HL-60/S4 (cell line): ENCODE measurements at regions not wholly inside any gene's neighbourhood (a gene's known extent, or its start where the extent isn't known, plus 50 kb on each side); places are given as distances from the start of the nearest gene placed in this dataset.
"Not testable (repeated sequence)": the region's sequence is repeated elsewhere in the genome, so short reads cannot be mapped to it uniquely, and the experiment has no call there.

Experiments
- in situ Hi-C: fragments of 300-500 bp; cut with MboI; formaldehyde crosslinking; loops from 2 replicates; pipeline ENCODE4 v1.14.3; 2022; ENCODE audit warnings: low sequenced_read_pairs

DNA sequence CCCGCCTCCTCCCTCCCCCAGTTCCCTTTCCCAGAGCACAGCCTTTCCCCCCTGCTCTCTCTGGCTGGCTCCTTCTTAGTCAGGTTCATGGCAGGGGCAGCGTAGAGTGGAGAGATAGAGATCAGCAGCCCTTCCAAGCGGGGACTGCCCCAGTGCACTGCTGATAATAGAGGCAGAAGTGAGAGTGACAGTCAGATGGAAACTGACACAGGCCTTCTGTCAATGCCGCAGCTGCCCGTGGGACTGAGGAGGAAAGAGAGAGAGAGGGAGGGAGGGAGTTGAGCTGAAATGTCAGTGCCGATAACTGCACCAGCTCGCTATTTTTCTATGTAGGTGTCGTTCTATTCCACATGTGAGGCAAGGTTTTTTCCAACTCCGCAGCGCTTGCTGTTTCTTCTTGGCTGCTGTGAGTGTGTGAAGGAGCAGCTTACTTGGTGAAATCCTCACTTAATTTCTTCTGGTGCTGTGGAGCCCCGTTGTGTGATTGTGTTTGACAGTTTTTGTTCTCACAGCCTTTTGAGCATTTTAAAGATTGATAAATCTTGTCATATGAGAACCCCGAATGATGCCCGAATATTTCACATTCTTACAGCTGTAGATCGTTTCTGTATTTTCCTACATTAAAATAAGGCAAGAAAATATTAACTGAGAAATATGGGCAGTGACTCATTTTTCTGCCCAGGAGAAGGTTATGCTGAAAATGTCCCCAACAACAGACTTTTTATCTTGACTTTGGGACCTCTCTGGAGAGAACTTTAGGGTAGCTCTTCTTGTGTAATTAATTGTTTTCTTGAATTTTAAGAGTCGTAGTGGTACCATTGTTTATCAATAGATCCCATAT lies 386.4 kb upstream of the MMS22L start:
- in situ Hi-C loops: no loop called here

DNA sequence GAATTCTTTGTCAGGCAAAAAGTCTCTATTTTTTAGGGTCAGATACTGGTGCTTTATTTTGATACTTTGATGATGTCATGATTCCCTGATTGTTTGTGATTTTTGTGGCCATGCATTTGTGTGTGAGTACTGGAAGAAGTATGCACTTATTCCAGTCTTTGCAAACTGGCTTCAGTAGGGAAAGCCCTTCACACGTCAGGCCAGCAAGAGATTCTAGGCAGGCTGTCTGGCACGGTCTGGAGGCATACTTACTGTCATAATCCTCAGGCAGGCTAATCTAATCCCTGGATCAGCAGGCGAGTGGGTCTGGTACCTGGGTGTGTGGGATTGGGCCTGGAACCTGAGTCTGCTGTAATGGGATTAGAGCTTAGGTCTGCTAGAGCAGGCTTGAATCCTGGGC lies 391.8 kb upstream of the MMS22L start:
- in situ Hi-C loops: no loop called here

DNA sequence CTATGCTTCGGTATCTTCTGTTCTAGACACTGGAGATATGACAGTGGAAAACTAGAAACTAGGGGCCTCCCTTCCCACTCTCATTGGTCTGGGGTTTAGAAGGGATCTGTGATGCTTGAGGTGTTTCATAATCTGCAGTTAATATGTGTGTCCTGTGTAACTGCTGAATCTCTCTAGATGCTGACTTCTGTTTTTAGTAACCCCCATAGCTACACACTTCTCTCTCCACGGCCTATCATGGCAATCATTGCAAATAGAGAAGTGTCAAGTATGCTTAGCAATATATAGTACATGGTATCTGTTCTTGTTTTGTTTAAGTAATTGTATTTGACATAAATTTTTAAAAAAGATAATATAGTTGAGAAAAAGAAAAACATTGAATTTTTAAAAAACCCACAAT lies 394.6 kb upstream of the MMS22L start:
- in situ Hi-C loops: no loop called here

DNA sequence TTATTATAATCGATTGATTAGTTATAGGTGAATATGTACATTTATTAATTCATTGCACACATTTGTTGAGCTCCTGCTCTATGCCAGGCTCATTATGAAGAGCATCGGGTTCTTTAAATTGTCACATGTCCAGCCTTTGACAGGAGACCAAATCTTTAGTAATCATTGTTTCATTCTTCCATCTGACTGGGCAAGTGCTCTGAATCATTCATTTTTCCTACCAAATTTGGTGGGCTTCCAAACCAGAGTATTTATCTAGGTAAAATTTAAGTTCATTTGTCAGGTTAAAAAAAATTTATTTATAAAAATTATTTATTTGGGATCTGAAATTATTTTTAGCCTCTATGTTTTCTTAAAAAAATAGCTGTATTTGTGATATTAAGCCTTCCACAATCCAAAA lies 404.9 kb upstream of the MMS22L start:
- in situ Hi-C loops: no loop called here

DNA sequence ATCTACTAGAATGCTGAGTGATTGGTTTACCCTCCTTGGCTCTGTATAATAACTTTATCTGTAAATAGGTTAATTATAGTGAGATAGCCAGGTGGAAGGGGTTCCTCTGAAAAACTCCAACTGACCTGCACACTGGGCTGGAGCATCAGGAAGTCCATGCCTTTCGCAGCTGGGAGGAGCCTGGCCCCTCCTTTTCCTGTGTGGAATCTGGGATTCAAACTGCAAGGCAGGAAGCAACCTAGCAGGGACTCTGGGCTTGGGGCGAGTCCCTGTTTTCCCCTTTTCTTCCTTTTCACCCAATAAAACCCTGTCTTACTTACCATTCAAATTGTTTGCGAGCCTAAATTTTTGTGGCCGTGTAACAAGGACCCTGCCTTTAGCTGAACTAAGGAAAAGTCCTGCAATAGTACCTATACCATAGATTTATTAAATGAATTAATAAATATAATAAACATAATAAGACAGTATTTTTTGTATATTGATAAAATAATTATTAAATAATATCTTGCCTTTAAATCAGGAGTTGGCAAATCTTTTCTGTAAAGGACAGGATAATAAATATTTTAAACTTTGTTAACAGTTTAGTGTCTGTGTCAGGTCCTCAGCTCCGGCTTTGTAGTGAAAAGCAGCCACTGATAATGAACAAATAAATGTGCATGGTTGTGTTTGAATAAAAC lies 406.2 kb upstream of the MMS22L start:
- in situ Hi-C loops: no loop called here

DNA sequence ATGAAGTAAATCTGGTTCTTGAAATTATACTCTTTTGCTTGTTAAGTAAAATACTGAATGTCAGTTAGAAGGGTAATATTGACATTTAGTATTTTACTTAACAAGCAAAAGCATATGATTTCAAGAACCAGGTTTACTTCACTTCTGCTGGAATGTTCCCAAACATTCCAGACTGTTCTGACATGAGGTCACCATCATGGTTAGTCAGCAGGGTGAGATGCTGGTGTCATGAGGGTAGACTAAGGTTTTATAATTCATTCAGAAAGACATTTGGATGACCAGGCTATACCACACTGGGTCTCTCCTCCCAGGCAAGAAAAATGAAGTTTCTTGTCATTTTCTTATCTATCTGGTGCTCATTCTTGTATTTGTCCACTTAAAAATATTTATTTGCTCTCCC lies 414.4 kb upstream of the MMS22L start:
- in situ Hi-C loops: no loop called here

DNA sequence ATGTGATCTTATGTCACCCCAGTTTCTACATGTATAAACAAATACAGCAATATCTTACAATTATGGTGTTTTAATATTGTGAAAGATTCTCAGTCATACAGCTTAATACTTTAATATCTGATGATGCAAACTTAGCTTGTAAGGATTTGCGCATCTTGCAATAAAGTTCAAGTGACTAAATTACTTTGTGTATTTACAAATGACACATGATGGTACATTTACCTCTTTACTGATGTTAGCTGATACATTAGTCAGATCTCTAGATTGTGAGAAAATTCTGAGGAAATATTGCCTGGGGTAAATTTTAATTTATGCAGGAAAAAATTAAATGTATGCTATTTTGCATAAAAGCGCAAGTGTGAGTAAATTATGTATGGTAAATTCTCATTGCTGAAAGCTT lies 418.8 kb upstream of the MMS22L start:
- in situ Hi-C loops: no loop called here

DNA sequence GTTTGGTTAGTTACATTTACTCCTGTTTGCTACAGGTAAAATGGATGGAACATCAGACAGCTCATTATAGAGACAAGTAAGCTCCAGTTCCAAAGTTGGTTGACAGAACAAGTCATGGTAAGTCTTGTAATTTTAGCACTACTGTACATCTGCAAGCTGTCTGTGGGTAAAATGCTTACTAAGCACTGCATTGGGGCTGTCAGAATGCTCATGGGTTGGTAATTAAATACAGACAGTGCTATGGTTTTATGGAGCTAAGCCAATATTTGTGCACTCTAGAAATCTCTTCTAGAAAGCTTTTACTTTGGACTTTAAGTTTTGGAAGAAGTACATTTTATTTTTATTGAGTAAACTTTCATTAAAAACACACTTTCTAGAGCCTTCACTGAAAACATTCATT lies 419.2 kb upstream of the MMS22L start:
- in situ Hi-C loops: no loop called here

DNA sequence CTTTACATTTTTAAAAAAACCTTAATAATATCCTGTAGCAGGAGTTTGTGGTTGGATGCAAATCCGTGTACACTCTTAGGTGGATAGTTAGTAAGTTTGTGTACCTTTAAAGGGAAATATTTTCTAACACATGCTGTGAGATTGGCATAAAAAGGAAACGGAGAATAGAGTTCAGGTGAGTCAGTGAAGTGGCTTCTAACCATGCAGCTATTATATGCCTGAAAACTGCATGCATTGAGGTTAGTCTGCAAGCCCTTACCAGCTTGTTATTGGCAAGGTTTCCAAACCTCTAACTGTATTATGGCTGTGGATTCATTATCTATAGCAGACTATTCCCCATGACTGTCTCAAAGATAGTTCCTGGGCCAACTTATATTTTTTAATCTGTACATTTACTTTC lies 420.6 kb upstream of the MMS22L start:
- in situ Hi-C loops: no loop called here

DNA sequence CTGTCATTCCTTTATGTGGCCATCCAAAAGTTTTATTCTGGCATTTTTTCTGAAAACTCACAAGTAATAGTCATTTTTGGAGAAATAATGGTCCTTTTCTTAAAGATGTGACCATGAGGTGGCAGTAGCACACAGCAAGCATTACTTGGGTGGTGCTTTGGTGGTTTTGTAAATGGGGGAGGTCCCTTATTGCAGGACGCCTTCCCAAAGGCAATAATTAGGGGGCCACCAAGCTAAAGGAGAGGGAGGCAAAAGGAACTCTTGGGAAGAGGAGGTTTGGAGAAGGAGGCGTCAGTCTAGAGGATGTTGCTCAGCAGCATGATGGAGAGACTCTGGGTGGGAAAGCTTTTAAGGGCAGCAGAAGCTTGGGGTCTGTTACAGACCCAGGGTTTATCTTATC lies 422.6 kb upstream of the MMS22L start:
- in situ Hi-C loops: no loop called here

DNA sequence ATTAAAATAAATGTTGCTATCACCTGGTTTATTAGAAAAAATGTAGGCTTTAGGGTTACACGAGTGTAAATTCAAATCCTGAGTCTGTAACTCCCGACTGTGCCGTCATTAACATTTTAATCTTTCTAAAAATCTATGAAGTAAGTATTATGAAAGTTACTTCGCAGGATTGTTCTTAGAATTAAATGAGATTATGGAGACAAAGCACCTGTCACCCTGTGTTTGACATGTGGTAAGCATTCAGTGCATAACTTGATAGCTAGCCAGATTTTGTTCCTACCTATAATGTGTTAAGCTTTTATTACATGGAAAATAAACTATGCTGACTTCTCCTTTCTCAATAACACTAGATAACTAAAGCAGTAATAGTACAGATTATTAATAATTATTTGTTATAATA lies 429.7 kb upstream of the MMS22L start:
- in situ Hi-C loops: no loop called here

DNA sequence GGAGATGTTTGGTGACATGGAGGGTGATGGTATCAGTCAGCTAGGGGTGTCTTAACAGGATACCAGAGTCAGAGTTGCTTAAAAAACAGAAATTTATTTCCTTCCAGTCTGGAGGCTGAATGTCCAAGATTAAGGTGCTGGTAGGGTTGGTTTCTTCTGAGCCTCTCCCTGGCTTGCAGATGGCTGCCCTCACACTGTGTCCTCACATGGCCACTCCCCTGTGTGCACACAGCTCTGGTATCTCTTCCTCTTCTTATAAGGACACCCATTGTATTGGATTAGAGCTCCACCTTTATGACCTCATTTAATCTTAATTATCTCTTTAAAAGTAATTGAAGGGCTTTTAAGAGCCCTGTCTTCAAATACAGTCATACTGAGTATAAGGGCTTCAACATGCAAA lies 431.8 kb upstream of the MMS22L start:
- in situ Hi-C loops: no loop called here

DNA sequence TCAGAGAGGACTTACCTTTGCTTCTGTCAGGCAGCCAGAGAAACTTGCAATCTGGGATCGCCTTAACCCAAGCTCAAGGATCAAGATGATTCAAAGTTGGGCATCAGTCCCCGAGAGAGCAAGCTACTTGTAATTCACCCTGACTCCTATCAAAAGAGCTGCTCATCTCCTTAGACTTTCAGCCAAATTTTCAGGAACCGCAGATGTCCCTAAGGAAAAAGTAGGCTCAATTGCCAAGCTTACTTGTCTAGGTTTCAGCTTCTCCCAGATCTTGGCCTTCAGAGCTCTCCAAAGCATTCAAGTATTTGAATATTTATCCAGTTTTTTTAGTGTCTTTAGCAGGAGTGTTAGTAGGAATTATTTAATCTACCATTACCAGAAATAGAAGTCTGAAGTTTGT lies 434.1 kb upstream of the MMS22L start:
- in situ Hi-C loops: no loop called here

DNA sequence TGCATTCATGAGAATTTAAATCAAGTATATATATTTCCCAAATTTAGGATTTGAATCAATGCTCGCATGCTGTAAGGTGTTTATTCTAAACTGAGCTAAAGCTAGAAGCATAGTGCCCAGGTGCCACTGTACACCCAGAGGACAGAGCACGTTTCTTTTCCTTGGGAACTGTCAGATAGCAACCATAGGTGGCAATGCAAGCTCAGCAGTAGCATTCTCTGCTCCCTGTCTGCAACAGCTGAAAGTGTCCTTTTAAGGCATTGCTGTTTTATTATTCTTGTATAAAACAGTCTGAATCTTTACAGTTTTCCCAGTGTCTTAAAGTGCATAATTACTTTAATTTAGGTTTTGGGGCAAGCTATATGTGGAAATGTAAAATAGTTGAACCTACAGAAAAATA lies 443.4 kb upstream of the MMS22L start:
- in situ Hi-C loops: no loop called here

DNA sequence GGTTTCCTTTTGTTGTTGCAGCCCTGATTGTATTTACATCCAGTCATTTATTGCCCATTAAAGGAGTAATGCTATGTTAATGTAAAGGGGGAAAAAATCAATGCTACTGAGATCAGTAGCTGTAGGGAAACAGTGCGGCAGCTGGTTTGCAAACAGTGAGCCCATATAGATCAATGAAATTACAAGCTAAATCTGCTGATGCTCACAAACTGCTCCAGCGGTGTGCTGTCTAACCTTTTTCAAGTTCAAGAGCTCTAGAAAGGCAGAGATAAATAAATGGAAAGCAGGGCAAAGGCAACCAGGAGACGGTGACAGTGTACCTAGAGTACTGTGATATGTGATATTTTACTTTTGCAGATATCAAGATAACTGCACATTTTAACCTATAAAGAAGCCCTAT lies 449.0 kb upstream of the MMS22L start:
- in situ Hi-C loops: no loop called here

DNA sequence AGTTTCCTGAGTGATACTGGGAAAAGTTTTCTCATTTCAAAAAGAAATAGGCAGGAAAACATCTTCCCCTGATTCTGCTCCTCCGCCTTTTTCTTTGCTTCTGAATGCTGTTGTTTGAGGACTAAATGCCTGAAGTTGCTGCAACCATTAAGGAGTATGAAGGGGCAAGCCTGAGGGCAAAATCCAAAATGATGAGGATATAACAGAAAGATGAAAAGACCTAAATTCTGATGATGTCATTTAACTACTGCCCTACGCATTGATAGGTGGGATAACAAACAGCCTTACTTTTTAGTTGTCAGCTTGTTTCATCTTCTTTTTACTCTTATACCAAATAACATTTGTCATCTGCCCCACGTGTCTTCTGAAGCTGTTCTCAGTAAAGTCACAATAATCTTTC lies 474.6 kb upstream of the MMS22L start:
- in situ Hi-C loops: no loop called here

DNA sequence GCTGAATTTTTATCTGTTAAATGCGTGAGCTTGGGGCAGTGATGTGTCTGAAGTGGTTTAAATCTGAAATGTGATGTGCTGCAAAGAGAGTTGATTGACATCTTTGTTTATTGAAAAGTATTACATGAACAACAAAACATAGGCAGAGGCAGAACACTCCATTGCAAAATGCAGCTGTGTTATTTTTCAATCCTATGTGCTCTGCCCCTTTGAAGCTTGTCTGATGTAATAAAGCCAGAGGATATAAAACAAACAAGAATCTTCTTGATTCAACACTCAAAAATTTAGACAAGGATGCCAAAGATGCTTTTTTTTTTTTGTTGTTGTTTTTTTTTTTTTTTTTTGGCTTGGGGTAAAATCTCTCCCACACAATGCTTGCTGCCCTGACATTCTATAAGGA lies 482.4 kb upstream of the MMS22L start:
- in situ Hi-C loops: no loop called here

DNA sequence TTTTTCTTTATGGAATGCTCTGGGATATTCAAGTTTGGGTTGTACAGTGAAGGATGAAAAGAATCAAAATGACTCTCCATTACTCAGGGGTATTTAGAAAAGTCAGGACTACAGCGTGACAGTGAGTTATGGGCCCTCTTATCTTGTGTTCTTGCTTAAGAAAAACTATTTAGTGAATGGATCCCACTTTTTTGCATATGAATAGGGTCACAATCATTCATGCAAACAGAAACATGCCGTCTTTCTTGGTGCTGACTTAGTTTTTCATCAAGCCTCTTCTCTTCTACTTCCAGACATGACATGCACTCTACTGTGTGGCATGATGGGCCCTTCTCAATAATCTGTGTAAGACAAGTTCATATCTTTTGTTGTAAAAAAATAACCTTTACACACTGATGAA lies 488.4 kb upstream of the MMS22L start:
- in situ Hi-C loops: no loop called here

DNA sequence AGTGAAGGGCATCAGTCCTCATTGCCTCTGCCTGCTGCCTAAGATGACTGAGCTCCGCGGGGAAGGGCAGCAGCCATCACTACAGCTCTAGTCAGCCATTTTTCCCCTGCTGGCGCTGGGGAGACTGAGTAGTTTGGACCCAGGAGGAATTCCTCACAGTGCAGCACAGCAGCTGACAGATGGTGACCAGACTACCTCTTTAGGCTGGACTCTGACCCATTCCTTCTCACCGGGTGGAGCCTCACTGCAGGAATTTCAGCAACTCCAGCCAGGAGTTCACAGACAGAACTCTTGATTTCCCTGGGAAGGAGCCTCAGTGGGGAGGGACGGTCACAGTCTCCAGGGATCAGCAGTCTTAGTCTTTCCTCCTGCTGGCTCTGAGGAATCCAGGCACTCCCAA lies 492.0 kb upstream of the MMS22L start:
- in situ Hi-C loops: no loop called here

DNA sequence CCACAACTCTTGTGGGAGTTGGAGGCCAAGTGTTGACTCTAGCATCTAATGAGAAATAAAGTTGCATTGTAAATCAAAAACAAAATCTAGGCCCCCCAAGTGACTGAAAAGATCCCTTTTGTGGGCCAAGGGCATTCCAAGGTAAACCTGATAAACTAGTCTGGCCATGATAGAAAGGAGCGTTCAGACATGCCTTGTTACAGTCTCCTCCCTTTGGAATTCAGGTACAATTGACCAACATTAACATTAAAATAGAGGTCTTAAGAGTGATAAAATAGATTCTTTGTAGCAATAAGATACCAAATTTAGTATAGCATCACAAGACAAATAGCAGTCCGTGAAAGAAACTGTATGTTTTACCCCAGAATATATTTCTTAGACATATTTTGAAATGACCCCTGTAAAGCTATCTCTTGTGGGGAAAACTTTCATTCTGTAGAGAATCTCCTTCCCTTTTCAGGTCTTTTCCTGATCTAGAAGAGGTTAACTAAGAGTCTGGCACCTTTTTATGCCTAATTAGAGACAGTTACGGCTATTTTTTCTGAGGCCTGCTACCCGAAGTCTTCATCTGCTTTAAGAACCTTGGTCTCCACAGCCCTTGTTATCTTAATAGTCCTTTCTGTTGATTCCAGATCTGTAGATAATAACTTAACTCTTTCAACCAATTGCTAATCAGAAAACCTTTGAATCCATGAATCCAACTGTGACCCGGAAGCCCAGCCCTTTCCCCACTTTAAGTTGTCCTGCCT lies 495.4 kb upstream of the MMS22L start:
- in situ Hi-C loops: no loop called here

DNA sequence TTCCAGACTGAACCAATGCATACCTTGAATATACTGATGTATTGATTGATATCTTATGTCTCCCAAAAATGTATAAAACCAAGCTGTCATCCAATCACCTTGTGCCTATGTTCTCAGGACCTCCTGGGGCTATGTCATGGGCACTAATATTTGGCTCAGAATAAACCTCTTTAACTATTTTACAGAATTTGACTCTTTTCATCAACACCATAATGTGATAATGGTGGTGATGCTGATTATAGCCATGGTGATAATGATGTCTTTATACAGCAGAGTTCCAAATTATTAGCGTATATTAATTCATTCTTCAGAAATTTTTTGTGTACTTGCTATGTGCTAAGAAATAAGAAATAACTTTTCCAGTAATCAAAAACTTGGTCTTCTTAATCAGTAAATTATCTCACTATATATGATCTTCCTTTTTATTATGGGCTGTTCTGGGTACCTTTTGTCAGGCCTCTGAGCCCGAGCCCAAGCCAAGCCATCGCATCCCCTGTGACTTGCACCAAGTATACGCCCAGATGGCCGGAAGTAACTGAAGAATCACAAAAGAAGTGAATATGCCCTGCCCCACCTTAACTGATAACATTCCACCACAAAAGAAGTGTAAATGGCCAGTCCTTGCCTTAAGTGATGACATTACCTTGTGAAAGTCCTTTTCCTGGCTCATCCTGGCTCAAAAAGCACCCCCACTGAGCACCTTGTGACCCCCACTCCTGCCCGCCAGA lies 496.2 kb upstream of the MMS22L start:
- in situ Hi-C loops: not testable (repeated sequence)
